Uterus (tissue), 3 donors: ENCODE measurements at regions not wholly inside any gene's neighbourhood (a gene's known extent, or its start where the extent isn't known, plus 50 kb on each side); places are given as distances from the start of the nearest gene placed in this dataset.

Experiments
- DNase-seq, 2 donors: peaks; one replicate each; pipeline ENCODE4 v3.0.0-alpha.2; 2019 to 2020
- H3K27ac ChIP-seq, 2 donors: fragments of 200-600 bp; sonication (generic); 1 replicate in 1 of 2; 2 replicates in 1 of 2; pipeline ENCODE4 v1.5.1; 2016 to 2018
- H3K27me3 ChIP-seq, 2 donors: fragments of 200-600 bp; sonication (generic); one replicate each; pipeline ENCODE4 v1.5.1; 2018 to 2019; ENCODE audit warnings: control low read depth in 1 of 2
- H3K36me3 ChIP-seq, 2 donors: fragments of 200-600 bp; sonication (generic); one replicate each; pipeline ENCODE4 v1.5.1; 2019; ENCODE audit warnings: control low read depth in 1 of 2
- H3K4me1 ChIP-seq, 2 donors: fragments of 200-600 bp; sonication (generic); one replicate each; pipeline ENCODE4 v1.5.1; 2018 to 2019; ENCODE audit warnings: control low read depth in 1 of 2
- H3K4me3 ChIP-seq, 2 donors: fragments of 200-600 bp; sonication (generic); 1 replicate in 1 of 2; 2 replicates in 1 of 2; pipeline ENCODE4 v1.5.1; 2018 to 2019; ENCODE audit warnings: mild to moderate bottlenecking in 1 of 2
- H3K9me3 ChIP-seq, 2 donors: fragments of 200-600 bp; sonication (generic); one replicate each; pipeline ENCODE4 v1.5.1; 2019; ENCODE audit warnings: control low read depth in 1 of 2
- CTCF ChIP-seq, 4 experiments: fragments of 200-600 bp in 2 of 4; fragments of 450-650 bp in 2 of 4; sonication (generic) in 2 of 4; IDR thresholded peaks; one replicate each; pipeline ENCODE4 v1.5.1; 2016 to 2019; ENCODE audit warnings: antibody characterized with exemption in 4 of 4, mild to moderate bottlenecking in 2 of 4, moderate library complexity in 1 of 4
- POLR2A ChIP-seq, 2 donors: fragments of 450-650 bp; IDR thresholded peaks; one replicate each; pipeline ENCODE4 v1.6.1; 2016; ENCODE audit warnings: antibody characterized with exemption in 2 of 2, mild to moderate bottlenecking in 1 of 2, moderate library complexity in 1 of 2
- intact Hi-C: fragments of 100-400 bp; cut with DNase I; formaldehyde crosslinking; loops from one replicate; pipeline ENCODE4 v1.15.1; 2023; ENCODE audit warnings: low total_unique reads
- donor health status: DM: yes; HTN: yes; CAD: no.

GRCh38 chr2:21748501-21748900 lies 624.7 kb downstream of the TDRD15 start:
- H3K9me3 ChIP-seq = no peaks in the 10 kb centered on the region
- no peak for DNase-seq
- no peaks in the 10 kb centered on the region for H3K36me3 ChIP-seq
- no peaks in the 10 kb centered on the region for H3K27me3 ChIP-seq
- intact Hi-C loops = no loop called here
- TF ChIP-seq CTCF (IDR thresholded peaks at IDR 0.05) (no peak), POLR2A (IDR thresholded peaks at IDR 0.05) (no peak)
- H3K4me3 ChIP-seq = no peak overlapping the region
- no peaks in the 10 kb centered on the region for H3K4me1 ChIP-seq
- no peak overlapping the region for H3K27ac ChIP-seq

GRCh38 chr2:21754164-21754788 lies 630.5 kb downstream of the TDRD15 start:
- Histone ChIP-seq H3K9me3 (no peaks in the 10 kb centered on the region), H3K4me1 (no peaks in the 10 kb centered on the region), H3K4me3 (no peak overlapping the region), H3K36me3 (no peaks in the 10 kb centered on the region), H3K27ac (no peak overlapping the region), H3K27me3 (no peaks in the 10 kb centered on the region)
- intact Hi-C loops = no loop called here
- TF ChIP-seq POLR2A (IDR thresholded peaks at IDR 0.05) (no peak), CTCF (IDR thresholded peaks at IDR 0.05) (no peak)
- DNase-seq = no peak

- Histone ChIP-seq H3K4me3 (no peak overlapping the region), H3K9me3 (no peaks in the 10 kb centered on the region), H3K4me1 (no peaks in the 10 kb centered on the region), H3K27ac (no peak overlapping the region), H3K36me3 (no peaks in the 10 kb centered on the region), H3K27me3 (no peaks in the 10 kb centered on the region)
- TF ChIP-seq CTCF (IDR thresholded peaks at IDR 0.05) (no peak), POLR2A (IDR thresholded peaks at IDR 0.05) (no peak)
- no peak for DNase-seq
- intact Hi-C loops = no loop called here
Observed at GRCh38 chr2:21757805-21758430, 634.1 kb downstream of the TDRD15 start.

GRCh38 chr2:21759819-21760218 lies 636.1 kb downstream of the TDRD15 start:
- H3K9me3 ChIP-seq = no peaks in the 10 kb centered on the region
- no peak overlapping the region for H3K4me3 ChIP-seq
- H3K4me1 ChIP-seq = no peaks in the 10 kb centered on the region
- DNase-seq = no peak
- no peak overlapping the region for H3K27ac ChIP-seq
- no peak for TF ChIP-seq POLR2A (IDR thresholded peaks at IDR 0.05)
- TF ChIP-seq CTCF (IDR thresholded peaks at IDR 0.05) = no peak
- intact Hi-C loops = no loop called here
- no peaks in the 10 kb centered on the region for H3K27me3 ChIP-seq
- no peaks in the 10 kb centered on the region for H3K36me3 ChIP-seq

- Histone ChIP-seq H3K36me3 (no peaks in the 10 kb centered on the region), H3K27me3 (no peaks in the 10 kb centered on the region), H3K4me1 (no peaks in the 10 kb centered on the region), H3K4me3 (no peak overlapping the region), H3K27ac (no peak overlapping the region), H3K9me3 (no peaks in the 10 kb centered on the region)
- intact Hi-C loops = no loop called here
- DNase-seq = no peak
- TF ChIP-seq POLR2A (IDR thresholded peaks at IDR 0.05) = no peak
- TF ChIP-seq CTCF (IDR thresholded peaks at IDR 0.05) = no peak
Observed at GRCh38 chr2:21761361-21761760, 637.6 kb downstream of the TDRD15 start.
